GM18519 (cell line): ENCODE measurements at regions not wholly inside any gene's neighbourhood (a gene's known extent, or its start where the extent isn't known, plus 50 kb on each side); places are given as distances from the start of the nearest gene placed in this dataset.

Experiments used
- ATAC-seq: cut with Tn5 transposase; IDR thresholded peaks from one replicate; pipeline ENCODE4 v1.9.1; 2021; ENCODE audit warnings: mild to moderate bottlenecking, moderate library complexity; ENCODE audit not compliant: unreplicated experiment, low FRiP score

DNA sequence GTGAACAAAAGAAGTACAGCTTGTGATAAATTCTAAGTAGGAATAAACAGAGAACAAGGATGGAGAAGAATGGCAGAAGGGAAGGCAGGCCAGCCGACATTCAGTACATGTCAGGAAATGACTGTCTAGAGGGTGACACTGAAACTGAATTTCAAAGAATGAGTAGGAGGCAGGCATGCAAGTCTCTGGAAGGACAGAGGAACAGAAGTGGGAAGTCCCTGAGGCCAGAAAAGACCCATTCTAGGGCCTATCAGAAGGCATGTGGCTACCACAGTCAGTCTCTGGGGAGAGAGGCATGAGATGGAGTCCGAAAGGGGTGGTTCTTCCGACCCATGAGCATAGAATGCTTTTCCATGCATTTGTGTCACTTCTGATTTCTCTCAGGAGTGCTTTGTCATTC, 243.5 kb upstream of the UBE2E2 start:
- peak; percentile 97 for ATAC-seq

DNA sequence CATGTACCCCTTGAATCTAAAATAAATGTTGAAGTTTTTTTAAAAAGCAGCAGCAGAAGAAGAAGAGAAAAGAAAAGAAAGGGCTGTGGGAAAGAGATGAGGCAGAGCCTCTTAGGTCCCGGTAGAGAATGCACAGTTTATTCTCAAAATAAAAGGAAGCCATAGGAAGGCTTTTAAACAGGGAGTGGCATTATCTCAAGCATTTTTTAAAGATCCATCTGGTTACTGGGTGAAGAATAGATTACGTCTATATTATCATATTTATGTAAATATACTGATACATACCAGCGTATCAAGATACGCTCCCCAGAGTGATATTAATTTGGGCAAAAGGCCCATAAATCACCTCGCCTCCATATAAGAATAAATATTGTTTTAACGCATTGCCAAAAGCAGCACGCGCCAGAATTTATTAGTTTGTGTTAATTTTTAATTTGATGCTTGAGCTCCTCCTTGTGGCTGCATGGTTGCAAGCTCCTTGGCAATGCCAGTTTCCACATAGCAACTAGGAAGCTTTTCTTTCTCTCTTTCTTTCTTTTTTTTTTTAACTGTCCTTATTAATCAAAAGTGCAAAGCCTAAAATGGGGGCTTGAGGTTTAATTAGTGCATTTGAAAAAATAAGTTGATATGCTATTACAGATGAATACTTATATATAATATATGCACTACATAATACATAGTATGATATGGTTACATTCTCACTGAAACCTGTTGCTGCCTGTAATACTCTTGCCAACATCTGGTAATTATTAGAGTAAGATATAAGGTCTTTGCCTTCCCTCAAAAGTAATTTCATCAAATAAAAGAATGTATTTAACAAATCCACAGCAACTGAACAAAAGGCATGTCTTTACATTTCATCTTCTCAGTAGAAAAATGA, 242.8 kb upstream of the UBE2E2 start:
- ATAC-seq = peak; percentile 25

DNA sequence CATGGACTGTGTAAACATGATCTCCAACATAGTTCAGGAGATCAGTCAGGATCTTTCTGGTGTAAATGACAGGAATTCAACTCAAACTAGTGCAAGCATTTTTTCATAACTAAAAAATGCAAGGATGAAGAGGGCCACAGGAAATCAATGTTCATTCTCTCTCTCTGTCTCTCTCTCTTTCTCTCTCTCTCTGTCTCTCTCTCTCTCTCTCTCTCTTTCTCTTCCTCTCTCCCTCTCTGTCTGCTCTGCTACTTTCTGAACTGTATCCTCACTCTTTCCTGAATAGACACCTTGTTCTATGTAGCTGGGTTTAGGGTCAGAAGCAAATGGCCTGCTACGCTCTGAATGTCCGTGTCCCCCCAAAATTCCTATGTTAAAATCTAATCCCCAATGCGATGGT, 240.9 kb upstream of the UBE2E2 start:
- no peak for ATAC-seq

DNA sequence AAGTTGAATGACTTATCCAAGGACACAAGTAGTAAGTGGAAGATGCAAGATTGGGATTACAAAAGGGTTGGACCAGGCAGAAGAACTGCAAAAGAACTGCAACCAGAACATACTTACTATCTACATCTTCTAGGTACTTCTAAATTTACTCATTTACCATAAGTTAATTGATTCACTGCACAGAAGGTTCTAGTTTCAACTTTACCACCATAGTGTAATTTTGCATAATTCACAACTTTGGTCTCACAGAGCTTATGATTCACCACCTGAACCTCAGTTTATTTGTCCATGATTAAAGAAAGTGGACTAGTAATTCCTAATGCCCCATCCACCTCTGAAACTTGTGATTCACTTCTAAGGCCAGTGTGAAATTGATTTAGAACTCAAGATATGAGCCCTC, 236.8 kb upstream of the UBE2E2 start:
- no peak for ATAC-seq

DNA sequence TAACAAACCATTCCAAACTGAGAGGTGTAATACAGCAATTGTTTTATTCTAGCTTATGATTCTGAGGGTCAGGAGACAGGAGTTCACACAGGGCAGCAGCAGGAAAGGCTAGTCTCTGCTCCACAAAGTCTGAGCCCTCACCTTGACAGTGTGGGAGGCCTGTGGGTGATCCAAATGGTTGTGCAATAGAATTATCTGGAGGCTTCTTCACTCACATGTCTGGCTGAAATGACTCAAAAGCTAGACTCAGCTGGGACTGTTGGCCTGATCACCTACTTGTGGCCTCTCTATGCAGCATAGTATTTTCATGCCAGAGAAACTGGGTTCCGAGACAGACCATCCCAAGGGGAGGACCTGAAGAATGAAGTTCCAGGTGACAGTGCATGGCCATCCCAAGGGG, 233.9 kb upstream of the UBE2E2 start:
- ATAC-seq = no peak

DNA sequence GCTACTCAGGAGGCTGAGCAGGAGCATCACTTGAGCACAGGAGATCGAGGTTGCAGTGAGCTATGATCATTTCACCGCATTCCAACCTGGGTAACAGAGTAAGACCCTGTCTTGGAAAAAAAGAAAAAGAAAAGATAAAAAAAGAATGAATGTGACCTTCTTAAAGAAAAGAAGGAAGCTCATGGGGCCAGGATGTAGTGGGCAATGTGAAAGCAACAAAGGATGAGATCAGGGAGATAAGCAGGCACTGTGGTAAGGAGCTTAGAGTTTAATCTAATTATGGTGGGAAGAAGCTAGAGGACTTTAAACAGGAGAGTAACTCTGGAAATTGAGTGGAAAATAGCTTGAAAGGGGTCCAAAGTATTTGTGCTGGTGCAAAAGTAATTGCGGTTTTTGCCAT, 231.6 kb upstream of the UBE2E2 start:
- ATAC-seq = no peak

DNA sequence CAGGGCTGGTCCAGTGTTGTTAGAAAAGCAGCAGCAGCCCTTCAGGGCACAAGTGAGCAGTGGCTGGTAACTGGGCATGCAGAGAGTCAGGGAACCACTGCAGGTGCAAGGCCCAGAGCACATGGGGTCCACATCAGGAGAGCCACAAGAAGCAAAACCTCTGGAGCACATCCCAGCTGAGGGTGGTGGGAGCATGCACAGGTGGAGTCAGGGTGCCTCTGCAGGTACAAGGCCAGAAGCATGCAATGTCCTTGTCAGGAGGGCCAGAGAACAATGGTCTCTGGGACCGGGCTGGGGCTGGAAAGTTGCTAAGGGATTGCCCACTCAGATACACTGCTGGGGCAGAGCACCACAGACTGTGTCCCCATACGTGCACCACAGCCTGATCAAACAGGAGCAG, 226.1 kb upstream of the UBE2E2 start:
- ATAC-seq = no peak

DNA sequence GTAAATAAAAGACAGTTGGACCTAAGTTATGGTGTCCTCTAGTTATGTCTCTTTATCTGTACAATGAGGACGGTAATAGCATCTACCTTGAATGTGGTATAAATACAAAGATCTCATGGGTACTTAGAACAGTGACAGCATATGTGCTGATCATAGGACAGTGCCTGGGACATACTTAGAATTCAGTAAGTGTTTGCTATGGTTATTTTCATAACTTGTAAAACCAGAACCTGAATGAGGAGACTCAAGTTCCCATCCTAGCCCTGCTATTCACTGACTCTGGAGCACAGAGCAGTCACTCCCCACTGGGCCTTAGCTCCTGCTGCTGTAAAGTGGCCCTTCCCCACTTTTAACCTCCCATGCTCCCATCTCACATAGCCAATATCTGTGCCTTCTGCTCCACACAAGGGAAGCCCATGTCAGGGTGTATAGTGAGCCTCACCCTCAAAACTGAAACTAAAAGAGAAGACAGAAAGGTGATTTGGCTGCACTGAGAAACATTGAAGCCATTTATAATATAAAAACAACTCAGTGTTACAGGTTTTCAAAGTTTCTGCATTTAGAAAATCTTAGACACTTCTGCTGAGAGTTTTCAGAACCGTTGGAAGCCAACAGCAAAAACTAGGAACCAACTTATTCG, 225.4 kb upstream of the UBE2E2 start:
- ATAC-seq = no peak

DNA sequence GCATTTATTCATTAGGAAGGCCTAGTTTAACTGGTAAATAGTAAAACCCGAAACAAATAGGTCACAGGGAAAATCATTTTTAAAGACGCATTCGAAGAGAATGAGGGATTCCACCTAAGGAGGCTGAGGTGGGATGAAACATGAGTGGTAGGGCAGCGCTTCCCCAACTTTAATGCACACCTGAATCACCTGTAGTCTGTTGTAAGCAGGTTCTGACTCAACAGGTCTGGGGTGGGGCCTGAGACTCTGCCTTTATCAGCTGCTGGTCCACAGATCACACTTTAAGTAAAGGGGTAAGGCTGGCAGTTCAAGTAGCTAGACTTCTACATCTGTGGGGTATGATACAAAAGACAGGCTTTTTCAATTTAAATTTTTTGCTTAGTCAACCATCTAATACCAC, 223.5 kb upstream of the UBE2E2 start:
- no peak for ATAC-seq

DNA sequence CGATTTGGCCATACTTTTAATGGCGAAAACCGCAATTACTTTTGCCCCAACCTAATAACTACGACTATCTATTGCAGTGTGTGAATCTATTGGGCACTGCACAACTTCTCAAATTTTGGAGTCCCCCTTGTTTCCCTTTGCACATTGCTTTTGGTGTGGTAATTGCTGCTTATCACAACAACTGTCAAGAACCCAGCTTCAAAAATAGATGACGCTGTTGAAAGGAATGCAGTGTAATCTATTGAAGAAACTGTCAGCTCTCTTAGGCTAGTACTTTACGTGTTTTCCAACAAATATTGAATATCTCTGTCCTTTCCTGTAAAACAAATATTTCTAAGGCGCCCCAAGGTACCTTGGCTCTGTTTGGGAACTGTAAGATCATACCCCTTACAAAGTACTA, 222.8 kb upstream of the UBE2E2 start:
- ATAC-seq = no peak

DNA sequence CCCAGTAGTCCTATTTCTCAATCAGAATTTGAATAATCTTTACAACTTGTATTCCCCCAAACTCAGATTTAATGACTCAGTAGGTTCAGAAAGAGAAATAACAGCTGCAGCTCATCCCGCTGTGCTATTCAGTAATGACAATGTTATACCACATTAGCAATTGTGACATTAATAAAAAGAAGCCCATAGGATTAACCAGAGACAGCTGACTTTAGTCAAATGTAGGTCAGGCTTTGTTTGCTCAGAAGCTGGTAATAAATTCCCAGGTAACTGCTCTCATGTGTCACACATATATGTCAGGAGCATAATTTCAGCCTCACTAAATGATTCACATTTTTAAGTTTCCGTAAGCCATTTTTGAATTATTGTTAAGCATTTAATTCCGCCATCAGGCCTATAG, 222.0 kb upstream of the UBE2E2 start:
- ATAC-seq = no peak

DNA sequence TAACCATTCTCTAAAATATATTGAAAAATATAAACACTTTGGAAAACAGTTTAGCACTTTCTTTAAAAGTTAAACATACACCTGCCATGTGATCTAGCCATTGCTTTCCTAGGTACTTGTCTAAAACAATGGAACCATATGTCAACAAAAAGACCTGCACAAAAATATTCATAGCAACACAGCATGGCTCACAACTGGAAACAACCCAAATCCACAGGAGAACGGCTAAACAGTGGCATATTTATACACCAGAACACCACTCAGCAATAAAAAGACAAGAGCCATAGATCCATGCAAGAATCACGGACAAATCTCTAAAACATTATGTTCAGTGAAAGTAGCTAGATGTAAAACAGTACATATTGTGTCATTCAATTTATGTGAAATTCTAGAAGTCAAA, 221.3 kb upstream of the UBE2E2 start:
- no peak for ATAC-seq

DNA sequence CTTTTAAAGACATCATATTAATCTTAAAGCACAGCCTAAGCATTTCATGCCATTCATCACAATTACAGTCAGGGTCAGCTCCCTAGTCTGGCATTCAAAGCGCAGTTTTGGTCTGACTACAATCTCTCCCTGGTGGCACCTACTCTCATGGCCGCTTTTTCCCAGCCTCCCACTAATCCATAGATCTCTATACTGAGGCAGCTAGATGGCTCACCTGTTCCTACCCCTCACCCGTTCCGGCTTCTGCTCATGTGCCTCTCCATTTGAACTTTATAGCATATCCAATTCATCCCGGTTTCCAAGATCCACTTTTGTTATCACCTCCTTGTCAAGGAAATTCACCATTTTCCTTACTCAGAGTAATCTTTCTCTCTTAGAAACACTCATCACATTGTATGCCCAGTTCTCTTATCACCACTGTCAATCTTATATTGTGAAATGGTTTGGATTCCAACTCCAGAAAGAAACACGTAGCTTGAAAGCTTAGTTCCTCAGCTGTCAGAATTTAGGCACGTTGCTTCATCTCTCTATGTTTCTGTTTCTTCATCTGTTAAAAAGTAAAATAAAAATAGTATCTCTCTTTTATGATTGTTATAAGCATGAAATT, 220.0 kb upstream of the UBE2E2 start:
- no peak for ATAC-seq

DNA sequence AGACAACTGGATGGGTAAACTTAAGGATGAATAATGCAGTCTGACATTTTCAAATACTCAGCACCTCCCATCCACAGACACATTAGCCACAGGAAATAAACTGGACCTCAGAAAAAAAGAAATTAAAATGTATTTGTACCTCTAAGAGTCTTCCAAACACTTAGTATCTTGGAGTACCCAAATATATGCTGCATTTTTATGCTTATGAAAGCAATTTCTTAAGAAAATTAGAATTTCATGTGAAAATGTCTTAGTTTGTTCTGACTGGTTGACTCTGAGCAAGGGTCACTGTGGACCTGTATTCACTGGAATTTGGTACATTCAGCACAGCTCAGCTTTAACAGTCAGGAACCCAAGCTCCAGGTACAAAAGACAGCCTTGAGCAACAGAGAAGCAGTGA, 216.2 kb upstream of the UBE2E2 start:
- no peak for ATAC-seq

DNA sequence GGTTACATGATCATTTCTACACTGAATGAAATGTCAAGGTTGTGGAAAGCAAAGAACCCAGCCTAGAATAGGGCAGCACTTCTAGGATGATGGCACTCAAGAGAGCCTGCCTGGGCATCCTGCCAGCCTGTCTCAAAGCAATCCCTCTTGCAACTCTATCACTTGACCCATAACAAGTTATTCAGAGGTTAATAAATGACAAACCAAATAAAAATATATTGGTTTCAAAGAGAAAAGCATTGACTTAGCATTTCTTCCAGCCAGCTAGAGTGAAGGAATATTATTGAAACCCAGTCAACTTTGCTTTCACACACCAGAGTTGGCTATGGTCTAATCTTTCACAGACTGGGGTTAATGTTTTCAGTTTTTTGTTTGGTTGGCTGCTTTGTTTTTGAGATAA, 214.6 kb upstream of the UBE2E2 start:
- ATAC-seq = no peak

DNA sequence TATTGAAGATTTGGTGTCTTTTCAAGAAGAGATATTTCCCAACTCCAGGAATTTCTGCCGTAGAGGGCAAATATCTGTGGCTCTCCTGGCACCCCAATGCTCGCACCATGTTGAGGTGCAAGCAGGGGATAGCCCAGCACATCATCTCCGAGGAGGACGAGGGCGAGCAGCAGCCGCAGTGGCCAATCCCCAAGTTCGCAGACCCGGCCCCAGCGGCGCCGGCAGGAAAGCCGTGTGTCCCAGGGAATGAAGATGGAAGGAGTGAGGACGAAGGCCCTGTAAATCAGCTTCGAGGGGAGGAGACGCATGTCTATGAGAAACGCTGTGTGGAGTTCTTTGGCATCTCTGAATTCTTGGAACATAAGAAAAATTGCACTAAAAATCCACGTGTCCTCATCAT, 213.4 kb upstream of the UBE2E2 start:
- ATAC-seq = no peak

DNA sequence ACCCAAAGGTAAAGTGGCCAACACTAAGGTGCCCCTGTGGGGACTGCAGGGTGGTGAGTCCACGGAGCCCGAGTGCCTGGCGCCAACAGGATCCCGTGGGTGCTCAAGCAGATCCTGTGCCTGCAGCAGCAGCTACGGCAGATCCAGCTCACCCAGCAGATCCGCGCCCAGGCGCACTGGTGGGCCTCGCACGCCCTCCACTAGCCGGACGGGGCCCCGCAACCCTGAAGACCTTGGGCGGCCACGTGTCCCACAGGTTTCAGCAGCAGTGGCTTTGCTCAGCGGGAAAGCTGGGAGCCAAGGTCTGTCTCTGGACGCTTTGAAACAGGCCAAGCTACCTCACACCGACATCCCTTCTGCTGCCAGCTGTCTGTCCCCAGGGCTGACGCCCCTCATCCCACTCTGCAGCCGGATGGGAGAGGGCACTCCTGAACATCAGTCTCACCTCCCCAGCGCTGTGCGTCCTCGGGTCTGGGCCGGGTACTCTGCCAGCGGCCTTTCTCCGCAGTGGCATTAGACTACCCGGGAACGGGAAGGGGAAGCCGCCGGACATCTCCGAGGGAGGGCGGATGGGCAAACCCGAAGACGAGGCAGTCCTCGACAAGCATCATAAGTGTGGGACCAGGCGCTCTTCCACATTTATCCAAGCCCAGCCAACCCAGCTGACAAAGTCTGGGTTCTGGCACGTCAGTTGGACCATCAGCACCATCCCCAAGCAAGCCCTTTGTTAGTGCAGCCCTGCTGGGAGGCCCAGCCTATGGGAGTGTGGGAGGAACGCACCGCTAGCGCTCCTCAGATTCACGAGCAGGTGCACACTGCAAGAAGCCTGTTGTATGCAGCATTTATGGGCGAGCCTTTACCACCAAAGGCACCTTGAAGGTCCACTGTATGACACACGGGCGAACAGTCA, 212.6 kb upstream of the UBE2E2 start:
- ATAC-seq = no peak

DNA sequence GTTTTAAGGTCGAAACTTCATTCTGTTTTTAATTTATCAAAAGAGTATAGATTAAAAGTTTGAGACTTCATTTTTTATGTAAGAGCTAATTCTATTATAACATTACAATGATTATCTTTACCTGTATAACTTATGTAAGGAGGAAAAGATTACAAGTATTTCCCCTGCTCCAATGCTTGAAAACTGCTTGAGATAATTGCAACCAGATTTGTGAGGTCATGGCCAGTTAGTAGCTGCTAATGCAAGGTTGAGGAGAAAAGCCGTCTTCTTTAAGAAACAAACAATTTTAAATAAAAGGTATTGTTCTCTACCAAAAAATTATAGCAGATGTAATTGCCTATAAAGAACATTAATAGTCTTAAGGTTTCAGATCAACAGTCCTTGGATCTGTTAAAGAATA, 208.3 kb upstream of the UBE2E2 start:
- ATAC-seq = no peak

DNA sequence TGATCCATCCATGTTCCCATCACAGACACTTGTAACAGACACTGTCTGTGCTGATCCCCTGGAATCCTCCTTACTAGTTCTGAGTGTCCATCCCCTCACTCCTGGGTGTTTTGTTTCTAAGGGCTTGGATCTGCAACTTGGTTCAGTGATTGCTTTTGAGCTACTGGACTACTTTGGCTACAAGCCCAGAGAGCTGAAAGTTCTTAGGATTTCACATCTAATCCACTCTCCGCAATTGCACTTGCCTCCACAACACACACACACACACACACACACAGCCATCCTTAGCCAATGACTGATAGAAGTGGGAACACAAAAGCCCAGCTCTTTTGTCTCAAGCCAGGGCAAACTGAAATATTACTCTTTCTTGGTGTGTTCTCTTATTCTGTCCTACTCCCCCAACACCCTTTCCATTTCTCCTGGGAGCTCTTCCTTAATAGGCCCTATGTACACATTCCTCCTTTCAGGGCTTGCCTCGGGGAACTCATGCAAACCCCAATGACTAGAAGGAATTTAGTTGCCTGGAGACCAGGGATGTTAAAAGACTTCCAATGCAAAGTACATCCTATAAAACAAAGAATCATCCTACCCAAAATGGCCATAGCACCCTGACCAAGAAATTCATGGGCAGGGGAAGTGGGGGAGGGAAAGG, 206.1 kb upstream of the UBE2E2 start:
- no peak for ATAC-seq

DNA sequence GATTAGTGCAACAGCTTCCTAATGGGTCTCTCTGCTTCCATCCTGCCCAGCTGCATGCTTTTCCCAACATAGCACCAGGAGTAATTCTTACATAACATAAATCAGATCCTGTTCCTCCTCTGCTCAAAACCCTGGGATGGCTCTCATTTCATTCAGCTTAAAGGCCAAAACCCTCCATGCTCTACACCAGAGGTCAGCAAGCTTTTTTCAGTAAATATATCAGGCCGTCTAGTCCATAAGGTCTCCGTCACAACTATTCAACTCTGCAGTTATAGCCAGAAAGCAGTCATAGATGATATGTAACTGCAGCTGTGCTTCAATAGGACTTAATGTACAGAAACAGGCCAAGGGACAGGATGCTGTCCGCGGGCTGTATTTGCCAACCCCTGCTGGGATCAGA, 202.8 kb upstream of the UBE2E2 start:
- ATAC-seq = no peak
